ENCODE measurements at regions not wholly inside any gene's neighbourhood (a gene's known extent, or its start where the extent isn't known, plus 50 kb on each side); places are given as distances from the start of the nearest gene placed in this dataset.
"Not testable (repeated sequence)": the region's sequence is repeated elsewhere in the genome, so short reads cannot be mapped to it uniquely, and the experiment has no call there.

- Mint-ChIP-seq H3K4me3 (ENCODE audit: unreplicated experiment) (no peak overlapping the region), H3K36me3 (ENCODE audit: unreplicated experiment) (no peaks in the 10 kb centered on the region), H3K4me1 (ENCODE audit: unreplicated experiment) (no peaks in the 10 kb centered on the region), H3K27me3 (ENCODE audit: unreplicated experiment) (peaks cover 24% of the 10 kb centered on the region), H3K9me3 (ENCODE audit: unreplicated experiment) (peaks cover 23% of the 10 kb centered on the region), H3K27ac (ENCODE audit: unreplicated experiment) (no peak overlapping the region)
- DNase-seq (ENCODE audit: extremely low spot score, unreplicated experiment), result no peak
- no peak for TF ChIP-seq CTCF (IDR thresholded peaks at IDR 0.05)
Observed at GRCh38 chr5:97575322-97575721, 392.3 kb upstream of the RIOK2 start.

- Mint-ChIP-seq H3K9me3 (ENCODE audit: unreplicated experiment) (peaks cover 8% of the 10 kb centered on the region), H3K27me3 (ENCODE audit: unreplicated experiment) (peaks cover 30% of the 10 kb centered on the region), H3K36me3 (ENCODE audit: unreplicated experiment) (no peaks in the 10 kb centered on the region), H3K27ac (ENCODE audit: unreplicated experiment) (no peak overlapping the region), H3K4me3 (ENCODE audit: unreplicated experiment) (no peak overlapping the region), H3K4me1 (ENCODE audit: unreplicated experiment) (no peaks in the 10 kb centered on the region)
- no peak for TF ChIP-seq CTCF (IDR thresholded peaks at IDR 0.05)
- no peak for DNase-seq (ENCODE audit: extremely low spot score, unreplicated experiment)
Observed at GRCh38 chr5:97576956-97577355, 393.9 kb upstream of the RIOK2 start.

GRCh38 chr5:97579977-97580376, 396.9 kb upstream of the RIOK2 start:
- H3K27me3 Mint-ChIP-seq (ENCODE audit: unreplicated experiment), result peaks cover 27% of the 10 kb centered on the region
- not testable (repeated sequence) for H3K36me3 Mint-ChIP-seq (ENCODE audit: unreplicated experiment); H3K9me3 Mint-ChIP-seq (ENCODE audit: unreplicated experiment); H3K4me3 Mint-ChIP-seq (ENCODE audit: unreplicated experiment); H3K4me1 Mint-ChIP-seq (ENCODE audit: unreplicated experiment); H3K27ac Mint-ChIP-seq (ENCODE audit: unreplicated experiment); DNase-seq (ENCODE audit: extremely low spot score, unreplicated experiment)

- H3K27ac Mint-ChIP-seq (ENCODE audit: unreplicated experiment), result no peak overlapping the region
- DNase-seq (ENCODE audit: extremely low spot score, unreplicated experiment), result no peak
- H3K9me3 Mint-ChIP-seq (ENCODE audit: unreplicated experiment), result no peaks in the 10 kb centered on the region
- no peaks in the 10 kb centered on the region for H3K4me1 Mint-ChIP-seq (ENCODE audit: unreplicated experiment)
- H3K36me3 Mint-ChIP-seq (ENCODE audit: unreplicated experiment), result no peaks in the 10 kb centered on the region
- H3K27me3 Mint-ChIP-seq (ENCODE audit: unreplicated experiment), result peaks cover 23% of the 10 kb centered on the region
- no peak for TF ChIP-seq CTCF (IDR thresholded peaks at IDR 0.05)
- no peak overlapping the region for H3K4me3 Mint-ChIP-seq (ENCODE audit: unreplicated experiment)
Observed at GRCh38 chr5:97580746-97581145, 397.7 kb upstream of the RIOK2 start.

- Mint-ChIP-seq H3K9me3 (ENCODE audit: unreplicated experiment) (peaks cover 13% of the 10 kb centered on the region), H3K4me1 (ENCODE audit: unreplicated experiment) (no peaks in the 10 kb centered on the region), H3K4me3 (ENCODE audit: unreplicated experiment) (no peak overlapping the region), H3K27ac (ENCODE audit: unreplicated experiment) (no peak overlapping the region), H3K27me3 (ENCODE audit: unreplicated experiment) (peaks cover 17% of the 10 kb centered on the region), H3K36me3 (ENCODE audit: unreplicated experiment) (no peaks in the 10 kb centered on the region)
- TF ChIP-seq CTCF (IDR thresholded peaks at IDR 0.05), result no peak
- no peak for DNase-seq (ENCODE audit: extremely low spot score, unreplicated experiment)
Observed at GRCh38 chr5:97591781-97592180, 408.7 kb upstream of the RIOK2 start.

- Mint-ChIP-seq H3K4me3 (ENCODE audit: unreplicated experiment) (no peak overlapping the region), H3K36me3 (ENCODE audit: unreplicated experiment) (peaks cover 7% of the 10 kb centered on the region), H3K4me1 (ENCODE audit: unreplicated experiment) (peaks cover 9% of the 10 kb centered on the region), H3K27ac (ENCODE audit: unreplicated experiment) (no peak overlapping the region), H3K27me3 (ENCODE audit: unreplicated experiment) (peaks cover 5% of the 10 kb centered on the region), H3K9me3 (ENCODE audit: unreplicated experiment) (peaks cover 40% of the 10 kb centered on the region)
- DNase-seq (ENCODE audit: extremely low spot score, unreplicated experiment), result no peak
- no peak for TF ChIP-seq CTCF (IDR thresholded peaks at IDR 0.05)
Observed at GRCh38 chr5:97600486-97600885, 417.4 kb upstream of the RIOK2 start.

Measured in osteocyte (in vitro differentiated cells).